ENCODE measurements at regions not wholly inside any gene's neighbourhood (a gene's known extent, or its start where the extent isn't known, plus 50 kb on each side); places are given as distances from the start of the nearest gene placed in this dataset.
A peak's percentile ranks its signal among the peaks of the same experiment; 100 is the strongest.

- DNase-seq, result no peak
- Mint-ChIP-seq H3K36me3 (peaks cover 9% of the 10 kb centered on the region), H3K4me3 (no peak overlapping the region), H3K9me3 (peaks cover 5% of the 10 kb centered on the region), H3K27me3 (no peaks in the 10 kb centered on the region), H3K4me1 (peaks cover 71% of the 10 kb centered on the region), H3K27ac (no peak overlapping the region)
- CTCF ChIA-PET, result interaction anchor here (0.9 kb wide), 2 partner anchors 9 to 11 kb away, joined by 3 read pairs; no protein-coding TSS in a partner anchor
These were observed 85.7 kb upstream of the STK17B start for GRCh38 chr2:196257086-196257485.

GRCh38 chr2:196258407-196258806 is 87.0 kb upstream of the STK17B start:
- Mint-ChIP-seq H3K9me3 (peaks cover 1% of the 10 kb centered on the region), H3K27ac (no peak overlapping the region), H3K27me3 (no peaks in the 10 kb centered on the region), H3K36me3 (peaks cover 10% of the 10 kb centered on the region), H3K4me3 (no peak overlapping the region), H3K4me1 (peaks cover 71% of the 10 kb centered on the region)
- CTCF ChIA-PET, result interaction anchor here (1.8 to 4.6 kb wide), 2 partner anchors 17 to 18 kb away, joined by 9 to 22 read pairs; no protein-coding TSS in a partner anchor
- no peak for DNase-seq

GRCh38 chr2:196259507-196260481 is 88.4 kb upstream of the STK17B start:
- Mint-ChIP-seq H3K27me3 (no peaks in the 10 kb centered on the region), H3K27ac (peak overlapping the region; percentile 97), H3K4me1 (peaks cover 76% of the 10 kb centered on the region), H3K4me3 (peak overlapping the region; percentile 79), H3K36me3 (peaks cover 15% of the 10 kb centered on the region), H3K9me3 (peaks cover 1% of the 10 kb centered on the region)
- CTCF ChIA-PET, result interaction anchor here (0.7 to 4.6 kb wide), 11 partner anchors 8 to 89 kb away, joined by 3 to 22 read pairs (median 4); partner anchors contain the start of gene STK17B
- DNase-seq, result peak; percentile 68

- H3K4me3 Mint-ChIP-seq, result peak overlapping the region; percentile 79
- H3K36me3 Mint-ChIP-seq, result peaks cover 15% of the 10 kb centered on the region
- H3K4me1 Mint-ChIP-seq, result peaks cover 82% of the 10 kb centered on the region
- H3K9me3 Mint-ChIP-seq, result peaks cover 1% of the 10 kb centered on the region
- H3K27ac Mint-ChIP-seq, result peak overlapping the region; percentile 97
- no peak for DNase-seq
- CTCF ChIA-PET, result interaction anchor here (0.9 to 4.6 kb wide), 9 partner anchors 9 to 82 kb away, joined by 3 to 22 read pairs (median 4); no protein-coding TSS in a partner anchor
- H3K27me3 Mint-ChIP-seq, result no peaks in the 10 kb centered on the region
These were observed 89.2 kb upstream of the STK17B start for GRCh38 chr2:196260546-196260945.

- Mint-ChIP-seq H3K9me3 (no peaks in the 10 kb centered on the region), H3K27ac (peak overlapping the region; percentile 95), H3K4me1 (peaks cover 85% of the 10 kb centered on the region), H3K27me3 (no peaks in the 10 kb centered on the region), H3K36me3 (peaks cover 14% of the 10 kb centered on the region), H3K4me3 (peak overlapping the region; percentile 74)
- CTCF ChIA-PET, result interaction anchor here (0.6 to 3.1 kb wide), 7 partner anchors 10 to 96 kb away, joined by 3 to 16 read pairs (median 5); no protein-coding TSS in a partner anchor
- no peak for DNase-seq
These were observed 91.2 kb upstream of the STK17B start for GRCh38 chr2:196262606-196263005.

- peak; percentile 63 for DNase-seq
- H3K36me3 Mint-ChIP-seq, result peaks cover 14% of the 10 kb centered on the region
- H3K9me3 Mint-ChIP-seq, result no peaks in the 10 kb centered on the region
- peak overlapping the region; percentile 95 for H3K27ac Mint-ChIP-seq
- H3K27me3 Mint-ChIP-seq, result no peaks in the 10 kb centered on the region
- H3K4me3 Mint-ChIP-seq, result peak overlapping the region; percentile 74
- CTCF ChIA-PET, result interaction anchor here (0.7 to 2.0 kb wide), 5 partner anchors 9 to 97 kb away, joined by 3 to 9 read pairs (median 5); no protein-coding TSS in a partner anchor
- peaks cover 85% of the 10 kb centered on the region for H3K4me1 Mint-ChIP-seq
These were observed 91.9 kb upstream of the STK17B start for GRCh38 chr2:196263181-196263747.

GRCh38 chr2:196266351-196266750 is 95.0 kb upstream of the STK17B start:
- no peaks in the 10 kb centered on the region for H3K27me3 Mint-ChIP-seq
- no peak for DNase-seq
- H3K4me3 Mint-ChIP-seq, result no peak overlapping the region
- no peak overlapping the region for H3K27ac Mint-ChIP-seq
- H3K4me1 Mint-ChIP-seq, result peaks cover 75% of the 10 kb centered on the region
- peaks cover 12% of the 10 kb centered on the region for H3K36me3 Mint-ChIP-seq
- H3K9me3 Mint-ChIP-seq, result no peaks in the 10 kb centered on the region
- CTCF ChIA-PET, result interaction anchor here (0.6 to 2.1 kb wide), 6 partner anchors 10 to 90 kb away, joined by 3 to 7 read pairs (median 4); no protein-coding TSS in a partner anchor

GRCh38 chr2:196266855-196267254 is 95.5 kb upstream of the STK17B start:
- H3K9me3 Mint-ChIP-seq, result no peaks in the 10 kb centered on the region
- H3K4me1 Mint-ChIP-seq, result peaks cover 72% of the 10 kb centered on the region
- no peaks in the 10 kb centered on the region for H3K27me3 Mint-ChIP-seq
- H3K27ac Mint-ChIP-seq, result no peak overlapping the region
- DNase-seq, result no peak
- CTCF ChIA-PET, result interaction anchor here (0.7 to 2.1 kb wide), 7 partner anchors 10 to 189 kb away, joined by 3 to 7 read pairs (median 4); no protein-coding TSS in a partner anchor
- H3K4me3 Mint-ChIP-seq, result no peak overlapping the region
- peaks cover 12% of the 10 kb centered on the region for H3K36me3 Mint-ChIP-seq

GRCh38 chr2:196268025-196268424 is 96.6 kb upstream of the STK17B start:
- CTCF ChIA-PET, result interaction anchor here (1.0 to 1.3 kb wide), 2 partner anchors 11 to 53 kb away, joined by 3 to 5 read pairs; no protein-coding TSS in a partner anchor
- Mint-ChIP-seq H3K36me3 (peaks cover 10% of the 10 kb centered on the region), H3K4me1 (peaks cover 61% of the 10 kb centered on the region), H3K27ac (peak overlapping the region; percentile 85), H3K27me3 (no peaks in the 10 kb centered on the region), H3K4me3 (peak overlapping the region; percentile 55), H3K9me3 (no peaks in the 10 kb centered on the region)
- no peak for DNase-seq

- Mint-ChIP-seq H3K4me3 (peak overlapping the region; percentile 55), H3K36me3 (peaks cover 5% of the 10 kb centered on the region), H3K27me3 (no peaks in the 10 kb centered on the region), H3K9me3 (no peaks in the 10 kb centered on the region), H3K4me1 (peaks cover 55% of the 10 kb centered on the region), H3K27ac (peak overlapping the region; percentile 85)
- CTCF ChIA-PET, result interaction anchor here (0.8 to 1.3 kb wide), 2 partner anchors 10 to 107 kb away, joined by 3 to 5 read pairs; no protein-coding TSS in a partner anchor
- no peak for DNase-seq
These were observed 97.4 kb upstream of the STK17B start for GRCh38 chr2:196268538-196269338.

GRCh38 chr2:196271795-196272194 is 100.4 kb upstream of the STK17B start:
- Mint-ChIP-seq H3K9me3 (no peaks in the 10 kb centered on the region), H3K4me3 (no peak overlapping the region), H3K4me1 (peaks cover 61% of the 10 kb centered on the region), H3K27me3 (no peaks in the 10 kb centered on the region), H3K36me3 (no peaks in the 10 kb centered on the region), H3K27ac (no peak overlapping the region)
- no peak for DNase-seq
- CTCF ChIA-PET, result interaction anchor here (1.4 kb wide), 1 partner anchor 9 kb away, joined by 4 read pairs; no protein-coding TSS in a partner anchor

GRCh38 chr2:196274387-196274809 is 103.0 kb upstream of the STK17B start:
- no peak for DNase-seq
- no peaks in the 10 kb centered on the region for H3K36me3 Mint-ChIP-seq
- no peaks in the 10 kb centered on the region for H3K9me3 Mint-ChIP-seq
- CTCF ChIA-PET, result interaction anchor here (0.5 to 3.1 kb wide), 5 partner anchors 12 to 116 kb away, joined by 3 to 26 read pairs (median 4); no protein-coding TSS in a partner anchor
- no peak overlapping the region for H3K4me3 Mint-ChIP-seq
- no peaks in the 10 kb centered on the region for H3K27me3 Mint-ChIP-seq
- peaks cover 48% of the 10 kb centered on the region for H3K4me1 Mint-ChIP-seq
- H3K27ac Mint-ChIP-seq, result no peak overlapping the region
